K562 (cell line): ENCODE measurements at regions not wholly inside any gene's neighbourhood (a gene's known extent, or its start where the extent isn't known, plus 50 kb on each side); places are given as distances from the start of the nearest gene placed in this dataset.

Source experiments
- CBFA2T3 ChIP-seq: fragments of 450-650 bp; IDR thresholded peaks from 2 replicates; pipeline ENCODE4 v1.6.1; 2017
- CHD2 ChIP-seq: IDR thresholded peaks from 2 replicates; pipeline ENCODE4 v1.6.1; 2011; ENCODE audit warnings: low read depth, low read length
- MEIS2 ChIP-seq: fragments of 450-650 bp; IDR thresholded peaks from 2 replicates; pipeline ENCODE4 v1.6.1; 2014; ENCODE audit warnings: mild to moderate bottlenecking; ENCODE audit not compliant: partially characterized antibody
- NEUROD1 ChIP-seq: fragments of 150-350 bp; IDR thresholded peaks from 2 replicates; pipeline ENCODE4 v1.6.1; 2014; ENCODE audit warnings: borderline replicate concordance, low read length, low read depth; ENCODE audit not compliant: partially characterized antibody
- SAFB ChIP-seq: fragments of 200-400 bp; formaldehyde crosslinking; IDR thresholded peaks from 2 replicates; pipeline ENCODE4 v1.6.1; 2017; ENCODE audit warnings: low read depth, low read length, borderline replicate concordance
- SETDB1 ChIP-seq: IDR thresholded peaks from one replicate; pipeline ENCODE4 v1.6.1; 2012; ENCODE audit warnings: low read length, control low read depth, inconsistent platforms
- SOX6 ChIP-seq: fragments of 450-650 bp; IDR thresholded peaks from 2 replicates; pipeline ENCODE4 v1.6.1; 2014; ENCODE audit warnings: mild to moderate bottlenecking
- ZFP1 ChIP-seq: fragments of 450-650 bp; formaldehyde crosslinking; IDR thresholded peaks from 2 replicates; pipeline ENCODE4 v1.4.0; 2020; ENCODE audit warnings: mild to moderate bottlenecking, mixed read lengths
- ZNF174 ChIP-seq: fragments of 250-450 bp; sonication (Bioruptor Pico); IDR thresholded peaks from 2 replicates; pipeline ENCODE4 v1.4.0; 2020; ENCODE audit warnings: mild to moderate bottlenecking
- ZNF79 ChIP-seq: fragments of 250-450 bp; sonication (Bioruptor Pico); IDR thresholded peaks from 2 replicates; pipeline ENCODE4 v1.4.0; 2020; ENCODE audit warnings: low read depth, mild to moderate bottlenecking, moderate library complexity
- TF ChIP-seq, protein P1 (sequence below), 2 experiments: fragments of 450-650 bp; formaldehyde crosslinking in 1 of 2; IDR thresholded peaks; 2 replicates each; pipeline versions ENCODE4 v1.4.0 to v1.6.1; 2014 to 2020; ENCODE audit warnings: mild to moderate bottlenecking in 2 of 2, borderline replicate concordance in 1 of 2, low read depth in 1 of 2
- TF ChIP-seq, protein P2 (sequence below): sonication (generic); formaldehyde crosslinking; IDR thresholded peaks from 2 replicates; pipeline ENCODE4 v1.8.0; 2022; ENCODE audit warnings: mild to moderate bottlenecking, missing genetic modification reagents, borderline replicate concordance
- TF ChIP-seq, protein P3 (sequence below): sonication (generic); formaldehyde crosslinking; IDR thresholded peaks from 2 replicates; pipeline ENCODE4 v1.8.0; 2022; ENCODE audit warnings: mild to moderate bottlenecking, missing genetic modification reagents
- TF ChIP-seq, protein P4 (sequence below): fragments of 250-450 bp; sonication (Bioruptor Pico); IDR thresholded peaks from 2 replicates; pipeline ENCODE4 v1.5.0; 2021

DNA sequence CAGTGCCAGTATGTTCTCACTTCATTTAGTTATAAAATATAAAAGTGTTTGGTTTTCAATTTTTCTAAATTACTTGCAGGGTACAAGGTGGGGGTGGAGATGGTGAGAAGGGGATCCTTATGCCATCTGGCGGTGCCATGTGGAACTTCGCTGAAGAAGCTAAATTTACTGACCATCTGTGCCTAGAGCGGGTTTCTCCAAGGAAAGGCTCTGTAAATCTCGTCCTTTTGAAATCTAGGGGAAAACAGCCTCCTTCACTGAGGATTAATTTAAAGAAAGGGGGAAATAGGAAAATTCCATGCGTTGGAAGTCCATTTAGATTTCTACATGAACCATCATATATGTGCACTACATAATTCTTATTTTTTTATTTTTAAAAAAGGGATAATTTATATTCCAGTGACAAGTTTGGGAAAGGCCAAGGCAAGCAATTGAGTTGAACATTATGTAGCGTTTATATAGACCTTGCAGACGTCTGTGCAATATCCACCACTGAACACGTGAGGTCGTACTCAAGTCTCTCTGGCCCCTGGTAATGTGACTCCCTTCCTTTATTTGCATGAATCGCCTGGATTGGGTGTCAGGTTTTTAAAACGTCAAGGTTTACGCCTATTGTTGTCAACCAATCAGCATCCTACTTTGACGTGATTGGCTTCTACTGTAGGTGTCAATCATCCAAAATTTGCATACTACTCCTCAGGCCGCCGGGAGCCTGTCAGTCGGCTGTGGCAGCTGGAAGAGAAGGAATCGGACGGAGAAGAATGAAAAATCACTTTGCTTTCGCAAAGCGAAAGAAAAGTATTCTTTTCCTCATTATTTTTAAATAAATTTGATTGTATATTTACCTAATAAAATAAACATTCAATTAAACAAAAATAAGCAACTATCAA is 297.1 kb upstream of the NFE2L3 start (continued):
- TF ChIP-seq, protein P1, sequence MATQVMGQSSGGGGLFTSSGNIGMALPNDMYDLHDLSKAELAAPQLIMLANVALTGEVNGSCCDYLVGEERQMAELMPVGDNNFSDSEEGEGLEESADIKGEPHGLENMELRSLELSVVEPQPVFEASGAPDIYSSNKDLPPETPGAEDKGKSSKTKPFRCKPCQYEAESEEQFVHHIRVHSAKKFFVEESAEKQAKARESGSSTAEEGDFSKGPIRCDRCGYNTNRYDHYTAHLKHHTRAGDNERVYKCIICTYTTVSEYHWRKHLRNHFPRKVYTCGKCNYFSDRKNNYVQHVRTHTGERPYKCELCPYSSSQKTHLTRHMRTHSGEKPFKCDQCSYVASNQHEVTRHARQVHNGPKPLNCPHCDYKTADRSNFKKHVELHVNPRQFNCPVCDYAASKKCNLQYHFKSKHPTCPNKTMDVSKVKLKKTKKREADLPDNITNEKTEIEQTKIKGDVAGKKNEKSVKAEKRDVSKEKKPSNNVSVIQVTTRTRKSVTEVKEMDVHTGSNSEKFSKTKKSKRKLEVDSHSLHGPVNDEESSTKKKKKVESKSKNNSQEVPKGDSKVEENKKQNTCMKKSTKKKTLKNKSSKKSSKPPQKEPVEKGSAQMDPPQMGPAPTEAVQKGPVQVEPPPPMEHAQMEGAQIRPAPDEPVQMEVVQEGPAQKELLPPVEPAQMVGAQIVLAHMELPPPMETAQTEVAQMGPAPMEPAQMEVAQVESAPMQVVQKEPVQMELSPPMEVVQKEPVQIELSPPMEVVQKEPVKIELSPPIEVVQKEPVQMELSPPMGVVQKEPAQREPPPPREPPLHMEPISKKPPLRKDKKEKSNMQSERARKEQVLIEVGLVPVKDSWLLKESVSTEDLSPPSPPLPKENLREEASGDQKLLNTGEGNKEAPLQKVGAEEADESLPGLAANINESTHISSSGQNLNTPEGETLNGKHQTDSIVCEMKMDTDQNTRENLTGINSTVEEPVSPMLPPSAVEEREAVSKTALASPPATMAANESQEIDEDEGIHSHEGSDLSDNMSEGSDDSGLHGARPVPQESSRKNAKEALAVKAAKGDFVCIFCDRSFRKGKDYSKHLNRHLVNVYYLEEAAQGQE (IDR thresholded peaks at IDR 0.05; ENCODE audit: borderline replicate concordance): peak; percentile 63; the same call in 1 of the 2 replicates
- TF ChIP-seq, protein P1 (CRISPR knock-in tag; IDR thresholded peaks at IDR 0.05; ENCODE audit: low read depth): no peak
- TF ChIP-seq CHD2 (no peak), SOX6 (no peak), NEUROD1 (peak; percentile 70), ZNF79 (no peak), SAFB (no peak), ZFP1 (CRISPR knock-in tag) (no peak), SETDB1 (no peak), ZNF174 (CRISPR knock-in tag) (no peak), MEIS2 (peak; percentile 94), CBFA2T3 (no peak)
- TF ChIP-seq, protein P2, sequence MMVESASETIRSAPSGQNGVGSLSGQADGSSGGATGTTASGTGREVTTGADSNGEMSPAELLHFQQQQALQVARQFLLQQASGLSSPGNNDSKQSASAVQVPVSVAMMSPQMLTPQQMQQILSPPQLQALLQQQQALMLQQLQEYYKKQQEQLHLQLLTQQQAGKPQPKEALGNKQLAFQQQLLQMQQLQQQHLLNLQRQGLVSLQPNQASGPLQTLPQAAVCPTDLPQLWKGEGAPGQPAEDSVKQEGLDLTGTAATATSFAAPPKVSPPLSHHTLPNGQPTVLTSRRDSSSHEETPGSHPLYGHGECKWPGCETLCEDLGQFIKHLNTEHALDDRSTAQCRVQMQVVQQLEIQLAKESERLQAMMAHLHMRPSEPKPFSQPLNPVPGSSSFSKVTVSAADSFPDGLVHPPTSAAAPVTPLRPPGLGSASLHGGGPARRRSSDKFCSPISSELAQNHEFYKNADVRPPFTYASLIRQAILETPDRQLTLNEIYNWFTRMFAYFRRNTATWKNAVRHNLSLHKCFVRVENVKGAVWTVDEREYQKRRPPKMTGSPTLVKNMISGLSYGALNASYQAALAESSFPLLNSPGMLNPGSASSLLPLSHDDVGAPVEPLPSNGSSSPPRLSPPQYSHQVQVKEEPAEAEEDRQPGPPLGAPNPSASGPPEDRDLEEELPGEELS (CRISPR knock-in tag): no peak
- TF ChIP-seq, protein P3, sequence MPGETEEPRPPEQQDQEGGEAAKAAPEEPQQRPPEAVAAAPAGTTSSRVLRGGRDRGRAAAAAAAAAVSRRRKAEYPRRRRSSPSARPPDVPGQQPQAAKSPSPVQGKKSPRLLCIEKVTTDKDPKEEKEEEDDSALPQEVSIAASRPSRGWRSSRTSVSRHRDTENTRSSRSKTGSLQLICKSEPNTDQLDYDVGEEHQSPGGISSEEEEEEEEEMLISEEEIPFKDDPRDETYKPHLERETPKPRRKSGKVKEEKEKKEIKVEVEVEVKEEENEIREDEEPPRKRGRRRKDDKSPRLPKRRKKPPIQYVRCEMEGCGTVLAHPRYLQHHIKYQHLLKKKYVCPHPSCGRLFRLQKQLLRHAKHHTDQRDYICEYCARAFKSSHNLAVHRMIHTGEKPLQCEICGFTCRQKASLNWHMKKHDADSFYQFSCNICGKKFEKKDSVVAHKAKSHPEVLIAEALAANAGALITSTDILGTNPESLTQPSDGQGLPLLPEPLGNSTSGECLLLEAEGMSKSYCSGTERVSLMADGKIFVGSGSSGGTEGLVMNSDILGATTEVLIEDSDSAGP (CRISPR knock-in tag): no peak
- TF ChIP-seq, protein P4, sequence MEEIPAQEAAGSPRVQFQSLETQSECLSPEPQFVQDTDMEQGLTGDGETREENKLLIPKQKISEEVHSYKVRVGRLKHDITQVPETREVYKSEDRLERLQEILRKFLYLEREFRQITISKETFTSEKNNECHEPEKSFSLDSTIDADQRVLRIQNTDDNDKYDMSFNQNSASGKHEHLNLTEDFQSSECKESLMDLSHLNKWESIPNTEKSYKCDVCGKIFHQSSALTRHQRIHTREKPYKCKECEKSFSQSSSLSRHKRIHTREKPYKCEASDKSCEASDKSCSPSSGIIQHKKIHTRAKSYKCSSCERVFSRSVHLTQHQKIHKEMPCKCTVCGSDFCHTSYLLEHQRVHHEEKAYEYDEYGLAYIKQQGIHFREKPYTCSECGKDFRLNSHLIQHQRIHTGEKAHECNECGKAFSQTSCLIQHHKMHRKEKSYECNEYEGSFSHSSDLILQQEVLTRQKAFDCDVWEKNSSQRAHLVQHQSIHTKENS: no peak
